Activated naive CD8-positive, alpha-beta T cell treated with anti-CD3 and anti-CD28 coated beads, Interleukin-2, amount 10 ng/mL, durations not matched to agents 7 days and 5 days (primary cell): ENCODE measurements at regions not wholly inside any gene's neighbourhood (a gene's known extent, or its start where the extent isn't known, plus 50 kb on each side); places are given as distances from the start of the nearest gene placed in this dataset.

Source experiments
- ATAC-seq: fragments of 150-1000 bp; cut with Tn5 transposase; one replicate; pipeline ENCODE4 v1.10.0; 2021; ENCODE audit warnings: low read depth, moderate library complexity
- POLR2A ChIA-PET: fragments of 350-600 bp; sonication (Branson Sonifier 250); formaldehyde crosslinking; loops from one replicate; lab custom pipeline; 2021; ENCODE audit warnings: antibody characterized with exemption; lab: Charles Lee
- DNase-seq: peaks from one replicate; pipeline ENCODE4 v3.0.0; 2021
- H3K27ac Mint-ChIP-seq: one replicate; pipeline ENCODE4 v1.8.0; 2022; ENCODE audit warnings: mild to moderate bottlenecking, mixed read lengths
- H3K27me3 Mint-ChIP-seq: one replicate; pipeline ENCODE4 v1.8.0; 2022; ENCODE audit warnings: mild to moderate bottlenecking, moderate library complexity, mixed read lengths
- H3K36me3 Mint-ChIP-seq: one replicate; pipeline ENCODE4 v1.8.0; 2021; ENCODE audit warnings: mild to moderate bottlenecking, mixed read lengths
- H3K4me1 Mint-ChIP-seq: one replicate; pipeline ENCODE4 v1.8.0; 2021; ENCODE audit warnings: mixed read lengths
- H3K4me3 Mint-ChIP-seq: one replicate; pipeline ENCODE4 v1.8.0; 2022; ENCODE audit warnings: mild to moderate bottlenecking, moderate library complexity, mixed read lengths
- H3K9me3 Mint-ChIP-seq: one replicate; pipeline ENCODE4 v1.8.0; 2021; ENCODE audit warnings: mixed read lengths

DNA sequence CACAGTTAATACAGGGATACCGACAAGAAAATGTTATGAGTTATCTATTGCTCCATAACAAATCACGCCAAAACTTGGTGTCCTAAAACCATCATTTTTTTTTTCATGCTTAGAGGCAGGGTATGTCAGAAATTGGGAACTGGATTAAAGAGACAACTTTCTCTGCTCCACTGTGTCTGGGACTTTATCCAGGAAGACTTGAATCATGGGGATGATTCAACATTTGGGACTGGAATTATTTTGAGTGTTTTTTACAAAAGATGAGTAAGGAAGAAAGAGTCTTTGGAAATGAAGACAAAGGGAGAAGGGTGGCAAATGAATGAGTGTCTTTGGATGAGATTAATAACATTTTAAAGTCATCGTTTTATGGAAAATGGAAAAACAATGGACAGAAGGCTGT lies 1883.7 kb upstream of the C9orf72 start:
- H3K4me3 Mint-ChIP-seq, result no peak overlapping the region
- no peak for DNase-seq
- ATAC-seq, result no peak
- no peak overlapping the region for H3K27ac Mint-ChIP-seq
- H3K4me1 Mint-ChIP-seq, result no peaks in the 10 kb centered on the region
- POLR2A ChIA-PET, result no interaction called here
- H3K36me3 Mint-ChIP-seq, result no peaks in the 10 kb centered on the region
- H3K27me3 Mint-ChIP-seq, result no peaks in the 10 kb centered on the region
- H3K9me3 Mint-ChIP-seq, result peaks cover 10% of the 10 kb centered on the region

DNA sequence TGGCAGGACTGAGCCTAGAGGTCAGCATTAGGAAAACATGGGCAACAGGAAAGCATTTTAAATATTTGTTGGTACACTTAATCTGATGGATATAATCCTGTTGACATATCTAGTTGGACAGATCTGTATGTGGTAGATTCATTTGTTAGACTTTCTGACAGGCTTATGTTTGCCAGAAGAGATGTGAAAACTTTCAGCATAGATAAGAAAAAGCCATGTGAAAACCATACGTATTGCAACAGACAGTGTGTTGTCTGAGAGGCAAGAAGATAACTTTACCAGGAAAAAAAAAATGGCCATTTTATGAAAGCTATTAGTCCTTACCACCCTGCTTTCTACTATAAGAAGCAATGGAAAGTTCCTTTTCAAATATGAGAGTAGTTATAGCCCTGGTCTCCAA lies 1902.2 kb upstream of the C9orf72 start:
- no peaks in the 10 kb centered on the region for H3K36me3 Mint-ChIP-seq
- no peak for ATAC-seq
- POLR2A ChIA-PET, result no interaction called here
- H3K27ac Mint-ChIP-seq, result no peak overlapping the region
- peaks cover 3% of the 10 kb centered on the region for H3K9me3 Mint-ChIP-seq
- no peaks in the 10 kb centered on the region for H3K27me3 Mint-ChIP-seq
- H3K4me1 Mint-ChIP-seq, result no peaks in the 10 kb centered on the region
- H3K4me3 Mint-ChIP-seq, result no peak overlapping the region
- no peak for DNase-seq

DNA sequence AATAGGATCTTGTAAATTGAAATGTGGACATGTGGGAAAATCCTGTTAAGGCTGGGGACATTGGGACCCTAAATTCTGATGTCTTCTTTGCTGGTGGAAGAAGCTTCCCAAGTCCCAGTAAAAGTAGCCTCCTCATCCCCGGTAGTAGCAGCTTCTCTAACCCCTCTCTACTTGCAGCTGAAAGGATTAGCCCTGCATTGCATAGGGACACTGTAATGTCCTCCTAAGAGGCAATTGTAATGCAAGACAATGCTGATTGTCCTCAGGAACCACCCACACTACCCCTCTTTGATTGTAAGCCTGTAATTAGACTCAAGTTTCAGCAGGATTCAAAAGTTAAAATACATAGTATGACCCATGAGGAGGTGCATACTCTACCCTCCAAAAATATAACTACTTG lies 1938.4 kb upstream of the C9orf72 start:
- Mint-ChIP-seq H3K4me1 (no peaks in the 10 kb centered on the region), H3K36me3 (no peaks in the 10 kb centered on the region), H3K9me3 (peaks cover 4% of the 10 kb centered on the region), H3K27ac (no peak overlapping the region), H3K27me3 (no peaks in the 10 kb centered on the region), H3K4me3 (no peak overlapping the region)
- POLR2A ChIA-PET, result no interaction called here
- DNase-seq (no peak), ATAC-seq (no peak)

DNA sequence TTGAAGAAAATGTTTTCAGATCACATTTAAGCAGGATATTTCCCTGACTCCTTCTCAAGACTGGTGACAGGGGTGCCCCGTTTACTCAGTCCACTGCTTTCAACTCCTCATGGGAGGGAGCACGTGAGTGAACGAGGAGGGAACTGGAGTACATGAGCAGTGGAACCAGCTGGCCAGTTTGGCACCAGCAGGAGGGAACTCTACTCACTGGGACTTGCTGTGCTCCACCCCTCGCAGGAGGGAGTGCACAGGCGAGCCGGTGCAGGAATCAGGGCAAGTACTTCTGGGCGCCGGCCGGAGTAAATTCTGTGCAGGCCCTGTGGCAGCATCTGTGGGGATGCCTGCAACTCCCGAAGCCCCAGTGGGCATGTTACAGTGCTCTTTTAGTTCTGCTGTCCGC lies 1941.1 kb upstream of the C9orf72 start:
- no peak for DNase-seq

DNA sequence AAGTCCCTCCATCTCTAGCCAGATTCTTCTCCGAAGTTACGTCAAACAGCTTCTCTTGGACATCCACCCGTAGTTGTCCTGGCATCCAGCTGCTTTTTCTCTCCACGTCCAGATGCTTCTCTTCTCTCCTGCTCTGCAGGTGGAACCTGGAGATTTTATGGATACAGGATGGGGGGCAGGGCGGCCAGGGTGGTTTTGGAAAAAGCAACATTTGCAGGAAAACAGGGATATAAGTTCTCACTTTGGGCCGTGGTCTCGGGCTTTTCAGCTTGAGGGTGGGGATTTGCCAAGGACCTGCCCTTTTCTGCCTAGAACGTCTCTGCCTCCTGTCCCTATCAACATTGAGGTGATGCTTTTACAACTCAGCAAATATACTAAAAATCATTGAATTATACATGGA lies 1941.6 kb upstream of the C9orf72 start:
- H3K4me3 Mint-ChIP-seq, result no peak overlapping the region

More for the DNA sequence above, 1941.1 kb upstream of the C9orf72 start:
- peaks cover 4% of the 10 kb centered on the region for H3K9me3 Mint-ChIP-seq
- no peaks in the 10 kb centered on the region for H3K27me3 Mint-ChIP-seq
- H3K27ac Mint-ChIP-seq, result no peak overlapping the region
- no peaks in the 10 kb centered on the region for H3K4me1 Mint-ChIP-seq
- POLR2A ChIA-PET, result no interaction called here
- no peaks in the 10 kb centered on the region for H3K36me3 Mint-ChIP-seq
- H3K4me3 Mint-ChIP-seq, result no peak overlapping the region
- ATAC-seq, result no peak

DNA sequence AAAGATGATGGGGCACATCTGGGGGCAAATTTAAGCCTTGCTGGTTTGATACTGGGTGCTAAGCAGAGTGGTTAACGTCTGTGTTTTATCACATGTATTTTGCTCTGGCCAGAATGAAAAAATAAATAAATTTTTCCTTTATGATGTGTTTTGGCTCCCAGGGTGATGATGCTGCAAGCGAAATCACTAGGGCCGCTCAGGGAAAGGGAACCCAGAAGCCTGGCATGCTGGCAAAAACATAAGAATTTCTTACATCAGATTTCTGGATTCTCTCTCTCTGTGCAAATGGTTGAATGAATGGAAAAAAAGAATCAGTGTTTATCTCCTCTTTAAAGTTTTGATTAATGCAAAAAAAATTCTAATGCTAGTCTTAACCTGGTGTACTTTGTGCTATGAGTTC lies 1975.2 kb upstream of the C9orf72 start:
- DNase-seq (no peak), ATAC-seq (no peak)
- peaks cover 1% of the 10 kb centered on the region for H3K9me3 Mint-ChIP-seq
- no peak overlapping the region for H3K27ac Mint-ChIP-seq
- H3K4me3 Mint-ChIP-seq, result no peak overlapping the region
- H3K4me1 Mint-ChIP-seq, result no peaks in the 10 kb centered on the region
- POLR2A ChIA-PET, result no interaction called here
- H3K27me3 Mint-ChIP-seq, result no peaks in the 10 kb centered on the region
- no peaks in the 10 kb centered on the region for H3K36me3 Mint-ChIP-seq

More for the DNA sequence above, 1941.6 kb upstream of the C9orf72 start:
- Mint-ChIP-seq H3K4me1 (no peaks in the 10 kb centered on the region), H3K36me3 (no peaks in the 10 kb centered on the region), H3K27me3 (no peaks in the 10 kb centered on the region), H3K9me3 (peaks cover 4% of the 10 kb centered on the region), H3K27ac (no peak overlapping the region)
- DNase-seq (no peak), ATAC-seq (no peak)
- POLR2A ChIA-PET, result no interaction called here

DNA sequence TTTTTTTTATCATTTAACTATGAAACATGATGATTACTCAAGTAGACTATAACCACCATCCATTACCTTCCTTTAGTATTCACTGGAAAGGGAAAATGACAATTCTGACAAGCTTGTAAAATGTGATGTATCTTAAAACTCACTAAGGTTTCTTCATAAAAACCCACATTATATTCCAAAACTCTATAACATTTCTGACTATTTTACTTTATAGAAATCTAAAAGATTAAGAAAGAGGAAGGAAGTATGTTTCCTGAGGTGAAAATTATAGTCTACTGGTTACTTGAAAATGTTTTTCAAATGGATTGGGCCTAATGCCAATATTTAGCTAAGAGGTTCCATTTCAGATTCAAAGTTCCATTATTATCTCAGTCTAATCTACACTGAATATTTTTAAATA lies 1982.2 kb upstream of the C9orf72 start:
- Mint-ChIP-seq H3K9me3 (no peaks in the 10 kb centered on the region), H3K4me1 (no peaks in the 10 kb centered on the region), H3K4me3 (no peak overlapping the region), H3K27me3 (no peaks in the 10 kb centered on the region), H3K27ac (no peak overlapping the region), H3K36me3 (no peaks in the 10 kb centered on the region)
- ATAC-seq, result no peak
- no peak for DNase-seq
- POLR2A ChIA-PET, result no interaction called here

DNA sequence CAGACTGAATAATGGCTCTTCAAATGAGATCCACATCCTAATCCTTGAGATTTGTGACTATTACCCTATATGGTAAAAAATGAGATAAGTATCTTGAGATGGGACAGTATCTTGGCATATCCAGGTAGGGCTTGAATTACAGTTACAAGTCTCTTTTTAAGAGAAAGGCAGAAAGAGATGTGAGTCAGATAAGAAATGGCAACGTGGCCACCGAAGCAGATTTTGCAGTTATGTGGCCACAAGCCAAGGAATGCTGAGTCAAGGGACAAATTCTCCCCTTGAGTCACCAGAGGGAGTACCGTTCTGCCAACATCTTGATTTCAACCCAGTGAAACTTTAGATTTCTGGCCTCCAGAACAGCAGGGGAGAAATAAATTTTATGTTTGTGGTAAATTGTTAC lies 1983.0 kb upstream of the C9orf72 start:
- no peak overlapping the region for H3K4me3 Mint-ChIP-seq
- no peaks in the 10 kb centered on the region for H3K4me1 Mint-ChIP-seq
- no peak overlapping the region for H3K27ac Mint-ChIP-seq
- no peaks in the 10 kb centered on the region for H3K9me3 Mint-ChIP-seq
- ATAC-seq, result no peak
- no peak for DNase-seq
- no peaks in the 10 kb centered on the region for H3K36me3 Mint-ChIP-seq
- no peaks in the 10 kb centered on the region for H3K27me3 Mint-ChIP-seq
- POLR2A ChIA-PET, result no interaction called here

DNA sequence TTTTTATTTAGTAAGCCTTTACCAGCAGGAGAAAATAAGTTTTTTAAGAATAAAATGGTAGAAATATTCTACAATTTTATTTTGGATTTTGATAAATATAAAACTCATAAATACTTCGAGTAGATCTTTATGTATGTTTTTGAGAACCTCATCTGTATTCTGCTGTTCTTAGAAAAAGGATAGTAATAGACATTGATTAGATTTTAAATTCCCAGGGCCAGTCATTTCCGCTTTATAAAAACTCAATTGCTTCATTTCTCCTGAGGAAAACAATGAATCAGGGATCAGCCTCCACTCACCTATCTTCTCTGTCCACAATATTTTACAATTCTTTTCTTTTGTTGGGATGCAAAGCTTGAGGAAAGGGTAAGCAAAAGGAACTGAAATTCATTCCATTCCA lies 1983.5 kb upstream of the C9orf72 start:
- H3K27me3 Mint-ChIP-seq, result no peaks in the 10 kb centered on the region
- POLR2A ChIA-PET, result no interaction called here
- H3K27ac Mint-ChIP-seq, result no peak overlapping the region
- no peaks in the 10 kb centered on the region for H3K4me1 Mint-ChIP-seq
- no peaks in the 10 kb centered on the region for H3K9me3 Mint-ChIP-seq
- ATAC-seq, result no peak
- H3K4me3 Mint-ChIP-seq, result no peak overlapping the region
- DNase-seq, result no peak
- no peaks in the 10 kb centered on the region for H3K36me3 Mint-ChIP-seq

DNA sequence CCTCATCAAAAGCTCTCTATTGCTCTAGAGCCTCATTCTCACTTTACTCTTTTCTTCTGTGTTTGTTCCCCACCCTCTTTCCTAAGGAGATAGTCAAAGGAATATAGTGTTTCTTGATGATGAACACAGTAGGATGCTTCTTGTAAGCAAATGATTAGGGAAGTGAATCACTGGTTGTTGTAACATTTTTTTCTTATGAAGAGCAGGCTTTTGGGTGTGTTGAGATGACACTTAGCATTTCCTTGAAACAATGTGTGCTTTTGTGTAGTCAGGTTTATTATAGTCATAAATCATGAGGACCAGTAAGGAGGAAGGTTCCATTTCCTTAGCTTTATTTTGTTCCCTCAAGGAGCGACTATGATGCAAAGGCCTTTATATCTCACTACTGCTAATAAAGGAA lies 1991.3 kb upstream of the C9orf72 start:
- Mint-ChIP-seq H3K27me3 (no peaks in the 10 kb centered on the region), H3K9me3 (no peaks in the 10 kb centered on the region), H3K36me3 (no peaks in the 10 kb centered on the region), H3K4me3 (no peak overlapping the region), H3K4me1 (no peaks in the 10 kb centered on the region), H3K27ac (no peak overlapping the region)
- no peak for ATAC-seq
- POLR2A ChIA-PET, result no interaction called here
- DNase-seq, result no peak

DNA sequence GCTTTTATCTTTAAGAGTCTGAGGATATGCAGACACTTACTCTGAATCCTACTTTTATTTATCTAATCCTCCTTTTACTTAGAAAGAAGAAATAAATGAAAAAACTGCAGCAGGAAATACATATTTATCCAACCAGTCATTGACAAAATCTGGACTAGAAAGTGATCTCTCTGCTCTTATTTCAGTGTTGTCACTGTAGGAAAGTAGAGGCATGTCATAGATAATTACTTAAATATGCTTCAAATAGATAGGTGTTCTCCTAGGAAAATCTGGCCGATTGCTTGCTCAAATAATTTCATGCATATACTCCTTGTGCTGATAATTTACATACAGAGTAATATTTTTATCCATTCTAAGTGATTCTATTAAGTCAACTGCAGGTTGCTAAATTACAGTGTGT lies 2001.9 kb upstream of the C9orf72 start:
- DNase-seq, result no peak
- no peak overlapping the region for H3K27ac Mint-ChIP-seq
- no peak overlapping the region for H3K4me3 Mint-ChIP-seq
- no peaks in the 10 kb centered on the region for H3K9me3 Mint-ChIP-seq
- no peak for ATAC-seq
- no peaks in the 10 kb centered on the region for H3K36me3 Mint-ChIP-seq
- H3K4me1 Mint-ChIP-seq, result no peaks in the 10 kb centered on the region
- no peaks in the 10 kb centered on the region for H3K27me3 Mint-ChIP-seq
- POLR2A ChIA-PET, result no interaction called here

DNA sequence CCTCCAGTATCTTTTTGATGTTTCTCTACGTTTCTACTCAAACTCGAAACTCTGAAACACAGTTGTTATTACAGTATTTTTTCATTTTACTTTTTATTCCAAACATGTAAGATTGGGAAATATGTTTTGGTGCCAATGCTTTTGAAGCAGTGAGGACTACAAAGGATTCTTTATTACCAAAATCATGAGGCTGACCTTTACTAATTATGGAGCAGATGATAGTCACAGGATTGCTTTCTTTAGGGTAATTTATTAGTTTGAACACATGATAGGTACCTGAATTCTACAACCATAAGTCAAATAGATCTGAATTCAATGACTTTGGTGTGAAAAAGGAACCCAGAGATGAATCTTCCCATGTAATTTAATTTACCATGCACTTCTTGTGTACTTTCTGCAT lies 2015.1 kb upstream of the C9orf72 start:
- H3K4me3 Mint-ChIP-seq, result no peak overlapping the region
- H3K9me3 Mint-ChIP-seq, result peaks cover 5% of the 10 kb centered on the region
- DNase-seq, result no peak
- POLR2A ChIA-PET, result no interaction called here
- H3K4me1 Mint-ChIP-seq, result no peaks in the 10 kb centered on the region
- H3K27me3 Mint-ChIP-seq, result no peaks in the 10 kb centered on the region
- no peaks in the 10 kb centered on the region for H3K36me3 Mint-ChIP-seq
- no peak overlapping the region for H3K27ac Mint-ChIP-seq
- no peak for ATAC-seq

DNA sequence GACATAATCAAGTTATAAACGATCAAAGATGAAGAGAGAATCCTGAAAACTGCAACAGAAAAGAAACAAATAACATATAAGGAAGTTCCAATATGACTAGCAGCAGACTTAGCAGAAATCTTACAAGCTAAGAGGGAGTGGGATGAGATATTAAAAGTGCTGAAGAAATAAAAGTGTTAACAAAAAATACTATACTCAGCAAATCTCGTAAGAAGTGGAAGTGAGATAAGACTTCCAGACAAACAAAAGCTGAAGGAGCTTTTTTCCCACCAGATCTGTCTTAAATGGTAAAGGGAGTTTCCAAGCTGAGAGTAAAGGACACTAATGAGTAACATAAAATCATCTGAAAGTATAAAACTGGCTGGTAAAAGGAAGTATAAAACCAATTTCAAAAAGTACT lies 2036.0 kb upstream of the C9orf72 start:
- H3K9me3 Mint-ChIP-seq, result peaks cover 1% of the 10 kb centered on the region
- H3K27ac Mint-ChIP-seq, result no peak overlapping the region
- H3K27me3 Mint-ChIP-seq, result no peaks in the 10 kb centered on the region
- H3K4me1 Mint-ChIP-seq, result no peaks in the 10 kb centered on the region
- no peak overlapping the region for H3K4me3 Mint-ChIP-seq
- no peak for DNase-seq
- no peak for ATAC-seq
- POLR2A ChIA-PET, result no interaction called here
- H3K36me3 Mint-ChIP-seq, result no peaks in the 10 kb centered on the region

DNA sequence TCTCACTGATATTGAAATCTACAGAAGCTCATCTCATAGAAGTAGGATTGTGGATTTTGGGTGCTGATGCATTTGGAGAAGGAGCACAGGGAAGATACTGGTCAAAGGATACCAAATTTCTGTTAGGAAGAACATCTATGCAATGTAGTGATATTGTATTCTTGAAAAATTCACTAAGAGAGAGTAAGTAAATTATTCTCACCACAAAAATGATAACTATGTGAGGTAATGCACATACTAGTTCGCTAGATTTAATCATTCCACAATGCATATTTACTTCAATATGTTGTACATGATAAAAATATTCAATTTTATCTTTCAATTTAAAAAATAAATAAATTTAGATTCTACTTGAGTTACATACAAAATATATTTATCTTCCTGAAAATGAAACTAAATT lies 2040.5 kb upstream of the C9orf72 start:
- Mint-ChIP-seq H3K36me3 (no peaks in the 10 kb centered on the region), H3K27me3 (no peaks in the 10 kb centered on the region), H3K4me1 (no peaks in the 10 kb centered on the region), H3K9me3 (peaks cover under 1% of the 10 kb centered on the region), H3K4me3 (no peak overlapping the region), H3K27ac (no peak overlapping the region)
- ATAC-seq, result no peak
- POLR2A ChIA-PET, result no interaction called here
- no peak for DNase-seq

DNA sequence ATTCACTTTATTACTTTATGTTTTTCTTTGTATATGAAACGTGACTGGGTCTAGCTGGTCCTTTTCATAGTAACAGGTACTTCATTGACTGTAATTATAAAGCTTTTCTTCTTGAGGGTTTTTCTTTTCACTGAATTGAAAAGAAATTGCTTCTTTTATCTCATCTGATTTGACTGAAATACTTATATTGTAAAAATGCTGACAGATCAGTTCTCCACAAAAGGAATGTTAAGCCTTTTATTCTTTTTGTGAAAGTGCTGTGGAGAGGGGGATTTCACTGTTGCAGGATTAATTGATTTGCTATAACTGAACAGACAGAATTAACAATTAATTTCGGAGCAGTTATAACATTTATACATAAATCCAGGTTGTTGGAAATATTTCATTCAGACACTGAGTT lies 2043.6 kb upstream of the C9orf72 start:
- Mint-ChIP-seq H3K36me3 (no peaks in the 10 kb centered on the region), H3K4me3 (no peak overlapping the region), H3K27ac (no peak overlapping the region), H3K27me3 (no peaks in the 10 kb centered on the region), H3K4me1 (no peaks in the 10 kb centered on the region), H3K9me3 (no peaks in the 10 kb centered on the region)
- DNase-seq (no peak), ATAC-seq (no peak)
- POLR2A ChIA-PET, result no interaction called here
